ENCODE measurements at regions not wholly inside any gene's neighbourhood (a gene's known extent, or its start where the extent isn't known, plus 50 kb on each side); places are given as distances from the start of the nearest gene placed in this dataset.

DNA sequence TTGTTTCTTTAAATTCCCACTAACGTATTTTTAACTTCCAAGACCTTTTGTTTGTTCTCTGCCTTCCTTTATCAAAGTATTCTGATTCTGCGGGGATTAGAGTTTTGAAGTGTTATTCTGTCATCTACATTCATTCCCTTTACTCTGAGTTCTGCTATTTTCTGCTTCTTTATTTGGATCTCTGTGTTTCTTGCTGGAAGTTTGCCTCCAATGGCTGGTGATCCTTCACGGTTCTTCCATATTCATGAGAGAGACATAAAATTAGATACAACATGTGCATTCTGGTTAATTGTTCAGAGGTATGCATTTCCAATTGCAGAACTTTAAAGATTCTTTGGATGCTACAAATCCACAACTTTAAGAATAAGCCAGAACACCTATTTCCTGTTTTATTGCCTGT is 244.7 kb upstream of the ADARB2 start:
- TF ChIP-seq, protein P1, sequence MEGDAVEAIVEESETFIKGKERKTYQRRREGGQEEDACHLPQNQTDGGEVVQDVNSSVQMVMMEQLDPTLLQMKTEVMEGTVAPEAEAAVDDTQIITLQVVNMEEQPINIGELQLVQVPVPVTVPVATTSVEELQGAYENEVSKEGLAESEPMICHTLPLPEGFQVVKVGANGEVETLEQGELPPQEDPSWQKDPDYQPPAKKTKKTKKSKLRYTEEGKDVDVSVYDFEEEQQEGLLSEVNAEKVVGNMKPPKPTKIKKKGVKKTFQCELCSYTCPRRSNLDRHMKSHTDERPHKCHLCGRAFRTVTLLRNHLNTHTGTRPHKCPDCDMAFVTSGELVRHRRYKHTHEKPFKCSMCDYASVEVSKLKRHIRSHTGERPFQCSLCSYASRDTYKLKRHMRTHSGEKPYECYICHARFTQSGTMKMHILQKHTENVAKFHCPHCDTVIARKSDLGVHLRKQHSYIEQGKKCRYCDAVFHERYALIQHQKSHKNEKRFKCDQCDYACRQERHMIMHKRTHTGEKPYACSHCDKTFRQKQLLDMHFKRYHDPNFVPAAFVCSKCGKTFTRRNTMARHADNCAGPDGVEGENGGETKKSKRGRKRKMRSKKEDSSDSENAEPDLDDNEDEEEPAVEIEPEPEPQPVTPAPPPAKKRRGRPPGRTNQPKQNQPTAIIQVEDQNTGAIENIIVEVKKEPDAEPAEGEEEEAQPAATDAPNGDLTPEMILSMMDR (IDR thresholded peaks at IDR 0.05): no peak
- no peak for TF ChIP-seq POLR2A (IDR thresholded peaks at IDR 0.05)
